ENCODE measurements at regions not wholly inside any gene's neighbourhood (a gene's known extent, or its start where the extent isn't known, plus 50 kb on each side); places are given as distances from the start of the nearest gene placed in this dataset.
"Not testable (repeated sequence)": the region's sequence is repeated elsewhere in the genome, so short reads cannot be mapped to it uniquely, and the experiment has no call there.

DNA sequence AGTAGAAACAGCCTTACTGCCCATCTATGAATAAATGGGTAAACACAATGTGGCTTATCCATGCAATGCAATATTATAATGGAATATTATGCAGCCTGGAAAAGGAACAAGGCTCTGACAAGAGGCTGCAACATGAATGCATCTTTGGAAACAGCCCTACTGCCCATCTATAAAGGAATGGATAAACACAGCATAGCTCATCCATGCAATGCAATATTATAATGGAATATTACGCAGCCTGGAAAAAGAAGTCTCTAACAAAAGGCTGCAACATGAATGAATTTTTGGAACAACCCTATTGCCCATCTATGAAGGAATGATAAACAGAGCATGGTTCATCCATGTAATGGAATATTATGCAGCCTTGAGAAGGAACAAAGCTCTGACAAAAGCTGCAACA is 161.0 kb downstream of the CRLF2 start:
- TF ChIP-seq, protein P1, sequence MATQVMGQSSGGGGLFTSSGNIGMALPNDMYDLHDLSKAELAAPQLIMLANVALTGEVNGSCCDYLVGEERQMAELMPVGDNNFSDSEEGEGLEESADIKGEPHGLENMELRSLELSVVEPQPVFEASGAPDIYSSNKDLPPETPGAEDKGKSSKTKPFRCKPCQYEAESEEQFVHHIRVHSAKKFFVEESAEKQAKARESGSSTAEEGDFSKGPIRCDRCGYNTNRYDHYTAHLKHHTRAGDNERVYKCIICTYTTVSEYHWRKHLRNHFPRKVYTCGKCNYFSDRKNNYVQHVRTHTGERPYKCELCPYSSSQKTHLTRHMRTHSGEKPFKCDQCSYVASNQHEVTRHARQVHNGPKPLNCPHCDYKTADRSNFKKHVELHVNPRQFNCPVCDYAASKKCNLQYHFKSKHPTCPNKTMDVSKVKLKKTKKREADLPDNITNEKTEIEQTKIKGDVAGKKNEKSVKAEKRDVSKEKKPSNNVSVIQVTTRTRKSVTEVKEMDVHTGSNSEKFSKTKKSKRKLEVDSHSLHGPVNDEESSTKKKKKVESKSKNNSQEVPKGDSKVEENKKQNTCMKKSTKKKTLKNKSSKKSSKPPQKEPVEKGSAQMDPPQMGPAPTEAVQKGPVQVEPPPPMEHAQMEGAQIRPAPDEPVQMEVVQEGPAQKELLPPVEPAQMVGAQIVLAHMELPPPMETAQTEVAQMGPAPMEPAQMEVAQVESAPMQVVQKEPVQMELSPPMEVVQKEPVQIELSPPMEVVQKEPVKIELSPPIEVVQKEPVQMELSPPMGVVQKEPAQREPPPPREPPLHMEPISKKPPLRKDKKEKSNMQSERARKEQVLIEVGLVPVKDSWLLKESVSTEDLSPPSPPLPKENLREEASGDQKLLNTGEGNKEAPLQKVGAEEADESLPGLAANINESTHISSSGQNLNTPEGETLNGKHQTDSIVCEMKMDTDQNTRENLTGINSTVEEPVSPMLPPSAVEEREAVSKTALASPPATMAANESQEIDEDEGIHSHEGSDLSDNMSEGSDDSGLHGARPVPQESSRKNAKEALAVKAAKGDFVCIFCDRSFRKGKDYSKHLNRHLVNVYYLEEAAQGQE (IDR thresholded peaks at IDR 0.05): no peak
- TF ChIP-seq, protein P2, sequence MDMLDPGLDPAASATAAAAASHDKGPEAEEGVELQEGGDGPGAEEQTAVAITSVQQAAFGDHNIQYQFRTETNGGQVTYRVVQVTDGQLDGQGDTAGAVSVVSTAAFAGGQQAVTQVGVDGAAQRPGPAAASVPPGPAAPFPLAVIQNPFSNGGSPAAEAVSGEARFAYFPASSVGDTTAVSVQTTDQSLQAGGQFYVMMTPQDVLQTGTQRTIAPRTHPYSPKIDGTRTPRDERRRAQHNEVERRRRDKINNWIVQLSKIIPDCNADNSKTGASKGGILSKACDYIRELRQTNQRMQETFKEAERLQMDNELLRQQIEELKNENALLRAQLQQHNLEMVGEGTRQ (IDR thresholded peaks at IDR 0.05): no peak
- peak; percentile 78; the same call in 1 of the 2 replicates for TF ChIP-seq KDM1A (IDR thresholded peaks at IDR 0.05; ENCODE audit: low read depth)
- Histone ChIP-seq H3K4me3 (no peak overlapping the region), H3K4me1 (no peaks in the 10 kb centered on the region), H3K9me3 (peaks cover 21% of the 10 kb centered on the region; the same call in 2 of the 3 replicates), H3K4me2 (no peak overlapping the region), H3K27ac (no peak overlapping the region)
- WGBS (ENCODE audit: missing lambda C conversion rate): 71% methylated on average over 1 of the region's 1 CpG
- ATAC-seq (no peak), FAIRE-seq (no peak), DNase-seq (ENCODE audit: low read depth in 1 of 2, low spot score in 1 of 2) (no peak)
- CTCF ChIA-PET: no interaction called here
- POLR2A ChIA-PET: no interaction called here

DNA sequence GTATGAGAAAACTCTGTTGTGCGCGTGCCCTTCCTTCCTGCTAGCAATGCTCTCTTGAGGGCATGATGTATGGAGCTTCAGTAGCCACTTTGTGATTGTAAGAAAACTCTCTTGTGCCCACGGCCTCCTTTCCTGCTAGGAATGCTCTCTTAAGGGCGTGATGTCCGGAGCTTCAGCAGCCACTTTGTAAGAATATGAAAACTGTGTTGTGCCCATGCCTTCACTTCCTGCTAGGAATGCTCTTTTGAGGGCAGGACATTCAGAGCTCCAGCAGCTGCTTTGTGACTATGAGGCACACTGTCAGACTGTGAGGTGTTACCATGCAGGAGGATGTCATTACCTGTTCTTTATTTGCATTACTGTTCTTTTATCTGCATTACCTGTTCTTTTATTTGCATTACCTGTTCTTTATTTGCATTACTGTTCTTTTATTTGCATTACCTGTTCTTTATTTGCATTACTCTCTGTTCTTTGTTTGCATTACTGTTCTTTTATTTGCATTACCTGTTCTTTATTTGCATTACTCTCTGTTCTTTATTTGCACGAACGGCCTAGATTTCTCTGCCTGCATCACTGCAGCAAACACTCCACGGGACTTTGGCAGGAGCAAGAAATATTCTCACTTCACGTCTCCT is 166.7 kb downstream of the CRLF2 start:
- Histone ChIP-seq H3K4me1 (no peaks in the 10 kb centered on the region), H3K27ac (no peak overlapping the region), H3K9me3 (peaks cover 13% of the 10 kb centered on the region), H3K4me2 (no peak overlapping the region), H3K4me3 (no peak overlapping the region)
- WGBS (ENCODE audit: missing lambda C conversion rate): 33% methylated on average over 9 of the region's 9 CpGs
- DNase-seq (ENCODE audit: low read depth in 1 of 2, low spot score in 1 of 2) (no peak), ATAC-seq (no peak), FAIRE-seq (no peak)
- TF ChIP-seq ESRRA (IDR thresholded peaks at IDR 0.05; ENCODE audit: borderline replicate concordance, low read length): no peak
- peak; percentile 76; the same call in 1 of the 2 replicates for TF ChIP-seq ZNF302 (CRISPR knock-in tag; IDR thresholded peaks at IDR 0.05)
- peak; percentile 29 for TF ChIP-seq ZFP36 (IDR thresholded peaks at IDR 0.05; ENCODE audit: borderline replicate concordance, partially characterized antibody)
- no peak for TF ChIP-seq CBX8 (IDR thresholded peaks at IDR 0.05)
- CTCF ChIA-PET: no interaction called here
- POLR2A ChIA-PET: no interaction called here

DNA sequence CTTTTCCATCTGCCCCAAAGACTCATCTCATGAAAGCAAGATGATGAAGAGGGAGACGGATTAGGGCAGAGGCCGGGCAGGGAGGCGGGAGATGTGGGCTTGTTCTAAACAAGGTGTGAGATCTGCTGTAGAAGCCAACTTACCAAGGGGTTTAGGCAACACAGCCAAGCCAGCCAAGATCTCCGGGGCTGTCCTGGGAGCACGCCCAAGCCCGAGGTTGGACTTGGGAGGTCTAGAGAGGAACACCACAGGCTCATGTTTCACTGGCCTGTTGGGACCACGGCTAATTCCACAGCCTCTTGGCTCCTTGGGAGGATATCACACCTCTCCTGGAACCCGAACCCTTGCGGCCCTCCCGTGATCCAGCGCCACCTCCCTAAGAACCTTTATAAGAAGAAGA is 171.4 kb downstream of the CRLF2 start:
- H3K27ac ChIP-seq: no peak overlapping the region
- no peak overlapping the region for H3K4me3 ChIP-seq
- no peak for FAIRE-seq
- no peak overlapping the region for H3K4me2 ChIP-seq
- ATAC-seq: no peak; a peak in 1 of 6 replicates
- DNase-seq (ENCODE audit: low read depth in 1 of 2, low spot score in 1 of 2): no peak
- H3K4me1 ChIP-seq: no peaks in the 10 kb centered on the region
- peaks cover 15% of the 10 kb centered on the region for H3K9me3 ChIP-seq
- ChIA-PET POLR2A (no interaction called here), CTCF (no interaction called here)
- TF ChIP-seq POLR2AphosphoS2 (conservative IDR thresholded peaks at IDR 0.05; ENCODE audit: low read length): no peak
- no peak for TF ChIP-seq EHMT2 (IDR thresholded peaks at IDR 0.05; ENCODE audit: low read depth)
- TF ChIP-seq, protein P3, sequence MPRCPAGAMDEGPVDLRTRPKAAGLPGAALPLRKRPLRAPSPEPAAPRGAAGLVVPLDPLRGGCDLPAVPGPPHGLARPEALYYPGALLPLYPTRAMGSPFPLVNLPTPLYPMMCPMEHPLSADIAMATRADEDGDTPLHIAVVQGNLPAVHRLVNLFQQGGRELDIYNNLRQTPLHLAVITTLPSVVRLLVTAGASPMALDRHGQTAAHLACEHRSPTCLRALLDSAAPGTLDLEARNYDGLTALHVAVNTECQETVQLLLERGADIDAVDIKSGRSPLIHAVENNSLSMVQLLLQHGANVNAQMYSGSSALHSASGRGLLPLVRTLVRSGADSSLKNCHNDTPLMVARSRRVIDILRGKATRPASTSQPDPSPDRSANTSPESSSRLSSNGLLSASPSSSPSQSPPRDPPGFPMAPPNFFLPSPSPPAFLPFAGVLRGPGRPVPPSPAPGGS (IDR thresholded peaks at IDR 0.05): no peak
- TF ChIP-seq NFE2L2 (conservative IDR thresholded peaks at IDR 0.05; ENCODE audit: low read length): no peak
- whole genome bisulfite sequencing (ENCODE audit: missing lambda C conversion rate): 25% methylated on average over 11 of the region's 11 CpGs

DNA sequence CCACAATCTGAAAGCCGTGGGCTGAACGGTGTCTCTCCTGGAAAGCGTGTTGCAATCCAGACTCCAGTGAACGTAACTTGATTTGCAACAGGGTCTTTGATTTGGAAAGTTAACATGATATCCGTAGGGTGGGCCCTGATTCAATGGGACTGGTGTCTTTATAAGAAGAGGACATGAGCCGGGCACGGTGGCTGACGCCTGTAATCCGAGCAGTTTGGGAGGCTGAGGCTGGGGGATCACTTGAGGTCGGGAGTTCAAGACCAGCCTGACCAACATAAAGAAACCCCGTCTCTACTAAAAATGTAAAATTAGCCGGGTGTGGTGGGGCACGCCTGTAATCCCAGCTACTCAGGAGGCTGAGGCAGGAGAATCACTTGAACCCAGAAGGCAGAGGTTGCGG is 176.5 kb downstream of the CRLF2 start:
- H3K4me2 ChIP-seq, POLR2A ChIA-PET: not testable (repeated sequence)

More for the DNA sequence above, 176.5 kb downstream of the CRLF2 start:
- ATAC-seq; H3K4me3 ChIP-seq; FAIRE-seq; H3K4me1 ChIP-seq; H3K27ac ChIP-seq; DNase-seq (ENCODE audit: low read depth in 1 of 2, low spot score in 1 of 2); CTCF ChIA-PET; H3K9me3 ChIP-seq: not testable (repeated sequence)
- WGBS (ENCODE audit: missing lambda C conversion rate): 54% methylated on average over 14 of the region's 14 CpGs
